Pons (tissue), 1 donor: ENCODE measurements at regions not wholly inside any gene's neighbourhood (a gene's known extent, or its start where the extent isn't known, plus 50 kb on each side); places are given as distances from the start of the nearest gene placed in this dataset.

Experiments
- DNase-seq: peaks from one replicate; pipeline ENCODE4 v3.0.0-alpha.2; 2016; ENCODE audit warnings: low spot score

- no peak for DNase-seq
Measured at GRCh38 chr13:50319635-50320255, 304.5 kb downstream of the KCNRG start.

- DNase-seq, result no peak
Measured at GRCh38 chr13:50320271-50320862, 305.1 kb downstream of the KCNRG start.

GRCh38 chr13:50322006-50322405, 306.8 kb downstream of the KCNRG start:
- DNase-seq, result no peak

- DNase-seq, result no peak
Measured at GRCh38 chr13:50323440-50324065, 308.3 kb downstream of the KCNRG start.

GRCh38 chr13:50326271-50326670, 311.0 kb downstream of the KCNRG start:
- no peak for DNase-seq

DNA sequence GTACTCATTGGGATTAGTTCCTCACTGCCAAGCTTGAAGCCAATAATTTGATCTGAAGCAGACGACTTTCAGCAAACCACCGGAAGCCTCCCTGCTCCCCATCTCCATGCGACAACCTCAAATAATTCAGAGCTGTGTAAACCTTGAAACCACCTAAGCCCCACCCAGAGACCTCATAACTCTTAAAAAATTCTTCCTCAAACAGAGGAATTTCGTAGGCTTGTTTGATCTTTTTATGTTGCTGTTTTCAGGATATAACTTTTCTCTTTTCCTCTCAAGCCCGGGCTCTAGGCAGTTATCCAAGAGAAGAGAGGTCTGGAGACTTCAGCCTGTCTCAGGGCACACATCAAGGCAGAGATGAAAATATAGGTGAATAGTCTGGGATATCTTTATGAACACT, 311.6 kb downstream of the KCNRG start:
- DNase-seq, result no peak

DNA sequence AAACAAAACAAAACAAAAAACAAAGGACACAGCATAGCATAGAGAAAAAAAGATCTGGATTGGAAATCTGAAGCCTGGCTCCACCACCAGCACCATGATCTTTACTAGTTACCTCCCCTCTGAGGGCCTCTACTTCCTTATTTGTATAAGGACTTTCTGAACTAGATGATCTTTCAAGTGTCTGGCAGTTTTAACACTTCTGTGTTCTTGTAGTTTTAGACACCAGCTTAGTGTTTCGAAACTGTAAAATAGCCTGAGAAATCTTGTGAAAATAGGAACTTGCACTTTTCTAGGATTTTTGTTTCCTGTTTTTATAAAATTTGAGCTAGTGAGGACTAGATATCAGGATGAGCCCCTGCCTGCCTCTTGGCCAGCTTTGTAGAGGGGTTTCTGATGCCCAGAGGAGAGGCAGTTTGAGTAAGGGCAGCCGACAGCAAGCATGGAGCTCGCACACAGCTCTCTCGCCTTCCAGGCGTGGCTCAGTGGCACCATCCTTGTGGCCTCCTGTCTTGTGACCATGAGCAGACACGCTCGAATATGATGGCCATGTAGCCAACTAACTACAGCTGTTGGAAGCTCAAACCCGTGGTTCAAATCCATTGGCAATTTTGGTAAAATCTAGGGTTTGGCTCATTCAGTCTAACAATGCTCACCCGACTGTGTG, 319.0 kb downstream of the KCNRG start:
- peak; percentile 67 for DNase-seq

- DNase-seq, result no peak
Measured at GRCh38 chr13:50334944-50335343, 319.7 kb downstream of the KCNRG start.

GRCh38 chr13:50339271-50339670, 324.0 kb downstream of the KCNRG start:
- DNase-seq, result no peak

- no peak for DNase-seq
Measured at GRCh38 chr13:50340146-50340545, 324.9 kb downstream of the KCNRG start.

DNA sequence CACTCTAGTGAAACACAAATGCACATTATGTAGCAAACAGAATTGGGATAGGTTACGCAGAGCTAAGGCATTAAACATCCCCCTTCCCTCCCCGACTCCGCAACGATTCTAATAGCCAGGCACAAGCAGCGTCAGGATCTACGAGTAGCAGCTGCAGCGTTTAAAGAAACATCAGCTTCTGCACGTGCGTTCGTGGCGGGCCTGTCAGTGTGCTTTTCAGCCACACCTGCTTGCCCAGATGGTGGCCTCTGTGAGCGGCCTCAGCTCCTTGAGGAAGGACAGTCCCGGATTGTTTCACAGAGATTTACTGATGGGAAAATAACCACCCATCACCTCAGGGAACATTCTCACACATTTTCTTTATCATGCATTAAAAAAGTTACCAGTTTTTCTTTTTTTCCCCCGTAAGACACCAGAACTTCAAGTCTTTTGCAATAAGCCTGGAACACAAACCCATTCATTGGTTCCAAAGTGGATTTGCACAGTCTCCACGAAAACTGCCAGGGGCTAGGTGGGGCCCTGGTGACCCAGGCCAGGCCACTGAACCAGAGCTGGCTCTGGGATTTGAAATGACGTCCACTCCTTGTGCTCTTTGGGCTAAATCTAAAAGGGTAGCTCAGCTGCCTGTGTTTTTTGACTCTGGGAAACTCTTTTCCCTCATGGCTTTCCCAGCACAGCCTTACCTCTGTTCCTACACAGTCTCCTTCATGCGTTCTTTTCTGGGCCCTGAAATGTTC, 325.5 kb downstream of the KCNRG start:
- no peak for DNase-seq

GRCh38 chr13:50341526-50341925, 326.3 kb downstream of the KCNRG start:
- DNase-seq, result no peak

DNA sequence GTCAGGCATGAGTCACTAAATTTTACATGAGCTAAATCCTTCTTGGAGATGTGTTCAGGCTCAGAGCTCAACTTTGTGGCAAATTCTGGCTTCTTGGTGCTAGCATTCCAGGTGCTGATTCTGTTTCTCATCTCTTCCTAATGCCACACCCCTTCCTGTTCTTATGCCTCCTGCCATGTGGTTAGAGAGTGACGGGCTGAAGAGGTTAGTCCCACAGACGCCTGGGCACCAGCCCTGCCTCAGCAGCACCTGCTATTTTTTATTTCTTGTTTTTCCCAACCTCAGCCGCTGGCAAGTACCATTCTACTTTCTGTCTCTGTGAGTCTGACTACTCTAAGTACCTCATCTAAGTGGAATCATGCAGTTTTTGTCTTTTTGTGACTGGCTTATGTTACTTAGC, 329.5 kb downstream of the KCNRG start:
- DNase-seq, result no peak

DNA sequence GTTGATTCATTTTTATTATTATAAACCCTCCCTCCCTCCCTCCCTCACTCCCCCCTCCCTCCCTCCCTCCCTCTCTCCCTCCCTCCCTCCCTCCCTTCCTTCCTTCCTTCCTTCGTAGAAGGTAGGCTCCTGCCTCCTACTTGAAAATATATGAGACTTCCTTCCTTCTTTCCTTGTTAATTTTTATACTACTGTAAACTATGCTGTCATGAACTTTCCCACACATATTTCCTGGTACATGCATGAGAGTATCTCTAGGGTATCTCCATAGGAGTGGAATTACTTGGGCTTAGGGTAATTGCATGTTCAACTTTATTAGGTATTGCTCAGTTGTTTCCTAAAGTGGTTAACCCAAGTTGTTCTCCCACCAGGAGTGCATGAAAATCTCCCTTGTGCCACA, 330.6 kb downstream of the KCNRG start:
- DNase-seq, result no peak

GRCh38 chr13:50348371-50348770, 333.1 kb downstream of the KCNRG start:
- DNase-seq, result no peak

DNA sequence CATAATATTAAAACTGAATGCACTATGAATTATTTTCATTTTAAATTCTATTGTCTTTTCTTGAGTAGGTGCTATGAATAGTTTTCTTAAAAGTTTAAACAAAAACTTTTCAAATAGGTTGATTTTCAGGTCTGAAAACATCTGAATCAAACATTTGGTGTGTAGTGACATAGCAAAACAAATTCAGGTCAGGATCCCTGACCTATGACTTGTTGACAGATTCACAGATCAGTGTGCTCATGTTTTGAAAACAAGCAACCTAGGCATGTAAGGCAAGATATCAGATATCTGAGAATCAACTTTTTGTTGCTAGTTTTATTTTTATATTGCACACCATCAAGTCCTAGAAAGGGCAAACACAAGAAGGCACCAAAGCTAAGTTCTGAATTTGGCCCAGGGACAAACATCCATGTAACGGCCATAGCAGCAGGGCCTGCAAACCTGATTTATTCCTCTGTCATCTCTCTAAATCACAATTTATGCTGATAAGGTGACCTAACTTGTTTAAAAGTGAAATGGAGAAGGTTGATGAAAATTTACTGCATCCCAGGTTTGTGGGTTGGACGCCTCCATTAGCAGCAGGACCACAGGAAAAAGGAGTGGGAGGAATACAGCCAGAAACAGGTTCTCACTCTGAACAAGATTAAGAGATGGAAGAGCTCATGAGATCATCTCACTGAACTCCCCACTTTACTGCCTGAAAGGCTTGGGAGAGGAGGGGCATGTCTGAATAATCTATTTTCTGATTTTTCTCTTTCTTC, 337.7 kb downstream of the KCNRG start:
- no peak for DNase-seq

DNA sequence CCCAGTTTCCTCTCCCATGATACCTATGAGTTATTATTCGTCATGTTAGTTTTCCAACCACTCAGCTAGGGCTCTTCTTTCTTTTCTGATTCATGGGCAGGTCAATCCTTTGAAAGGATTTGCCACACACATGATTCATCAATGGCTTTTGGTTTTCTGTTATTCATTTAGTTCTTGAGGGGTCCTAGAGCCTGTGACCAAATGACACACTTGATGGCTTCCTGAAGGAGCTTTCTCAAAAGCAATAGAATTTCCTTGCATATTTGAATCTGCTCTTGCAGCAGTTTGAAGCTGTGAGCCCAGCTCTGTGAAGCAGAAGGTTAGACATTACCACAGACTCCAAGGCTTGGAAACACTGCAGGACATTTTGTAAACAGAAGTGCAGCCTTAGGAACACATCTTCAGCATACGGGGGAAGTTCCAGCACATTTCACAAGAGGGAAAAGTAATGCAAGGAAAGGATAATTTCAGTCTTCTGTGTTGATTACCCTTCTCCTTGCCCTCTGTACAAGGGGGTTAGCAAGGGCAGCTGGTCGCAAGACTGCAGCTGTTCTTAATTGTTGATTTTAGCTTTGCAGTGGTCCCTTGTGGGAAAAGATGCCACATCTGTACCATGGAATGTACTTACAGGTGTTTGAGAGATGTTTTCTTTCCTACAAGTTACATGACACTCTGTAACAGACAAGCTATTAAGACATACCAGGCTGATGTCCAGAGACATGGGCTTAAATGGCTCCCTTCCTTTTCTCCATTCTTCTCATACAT, 338.6 kb downstream of the KCNRG start:
- DNase-seq, result peak; percentile 10

GRCh38 chr13:50355797-50356196, 340.6 kb downstream of the KCNRG start:
- DNase-seq, result no peak

DNA sequence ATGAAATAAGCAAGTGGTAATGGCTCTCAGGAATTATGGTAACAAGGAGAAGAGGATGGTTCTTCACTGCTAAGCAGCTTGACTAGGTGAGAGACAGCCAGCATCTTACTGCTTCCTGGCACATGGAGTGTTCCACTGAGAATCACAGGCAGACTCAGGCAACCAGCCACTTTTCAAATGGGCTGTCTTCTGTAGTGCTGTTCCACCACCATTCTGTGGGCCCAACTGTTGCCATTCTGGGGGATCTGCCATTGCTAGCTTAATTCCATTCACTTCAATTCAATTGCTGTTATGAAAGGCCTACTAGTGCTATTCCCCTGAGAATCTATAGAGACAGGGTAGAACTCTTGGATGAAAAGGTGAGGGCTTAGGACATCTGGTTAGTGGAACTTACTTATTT, 341.9 kb downstream of the KCNRG start:
- DNase-seq, result no peak

DNA sequence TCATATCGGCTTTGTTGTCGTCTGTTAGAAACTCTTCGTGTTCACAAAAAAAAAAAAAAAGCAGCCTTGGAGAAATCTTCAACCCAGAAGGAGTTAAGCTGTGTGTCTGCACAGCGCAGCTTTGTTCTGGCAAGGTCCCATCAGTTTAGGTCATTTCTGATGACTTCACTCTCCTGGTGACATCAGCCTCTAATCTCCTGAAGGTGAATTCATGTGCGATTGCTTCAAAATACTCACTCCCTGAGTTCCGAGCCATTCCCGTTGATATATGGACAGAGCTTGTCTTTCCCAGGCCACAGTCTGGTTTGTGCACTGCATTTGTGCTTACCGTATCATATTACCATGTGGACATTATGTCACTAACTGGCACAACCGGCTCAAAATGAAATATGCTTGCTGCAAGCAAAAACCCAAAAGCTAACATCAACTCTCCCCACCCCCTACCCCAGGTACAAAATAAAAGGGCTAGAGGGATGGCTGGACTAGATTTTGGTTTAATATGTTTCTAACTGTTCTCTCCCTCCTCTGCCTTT, 342.4 kb downstream of the KCNRG start:
- peak; percentile 50 for DNase-seq
